ENCODE measurements at regions not wholly inside any gene's neighbourhood (a gene's known extent, or its start where the extent isn't known, plus 50 kb on each side); places are given as distances from the start of the nearest gene placed in this dataset.

GRCh38 chr14:87866116-87866515, 126.9 kb downstream of the GALC start:
- TF ChIP-seq CTCF (conservative IDR thresholded peaks at IDR 0.05) (no peak), ZFX (IDR thresholded peaks at IDR 0.05) (no peak)
- no peak overlapping the region for H3K27ac ChIP-seq

- H3K27ac ChIP-seq, result no peak overlapping the region
- no peak for TF ChIP-seq CTCF (conservative IDR thresholded peaks at IDR 0.05)
- no peak for TF ChIP-seq ZFX (IDR thresholded peaks at IDR 0.05)
Measured at GRCh38 chr14:87864356-87865270, 128.4 kb downstream of the GALC start.

- no peak for TF ChIP-seq CTCF (conservative IDR thresholded peaks at IDR 0.05)
- no peak for TF ChIP-seq ZFX (IDR thresholded peaks at IDR 0.05)
- H3K27ac ChIP-seq, result no peak overlapping the region
Measured at GRCh38 chr14:87863047-87863446, 129.9 kb downstream of the GALC start.

- no peak overlapping the region for H3K27ac ChIP-seq
- TF ChIP-seq CTCF (conservative IDR thresholded peaks at IDR 0.05), result no peak
- no peak for TF ChIP-seq ZFX (IDR thresholded peaks at IDR 0.05)
Measured at GRCh38 chr14:87852107-87852506, 140.9 kb downstream of the GALC start.

GRCh38 chr14:87851190-87851589, 141.8 kb downstream of the GALC start:
- H3K27ac ChIP-seq, result no peak overlapping the region
- TF ChIP-seq ZFX (IDR thresholded peaks at IDR 0.05), result no peak
- TF ChIP-seq CTCF (conservative IDR thresholded peaks at IDR 0.05), result no peak

GRCh38 chr14:87847216-87847755, 145.7 kb downstream of the GALC start:
- TF ChIP-seq ZFX (IDR thresholded peaks at IDR 0.05), result no peak
- no peak for TF ChIP-seq CTCF (conservative IDR thresholded peaks at IDR 0.05)
- no peak overlapping the region for H3K27ac ChIP-seq

GRCh38 chr14:87840906-87841305, 152.1 kb downstream of the GALC start:
- H3K27ac ChIP-seq, result no peak overlapping the region
- TF ChIP-seq CTCF (conservative IDR thresholded peaks at IDR 0.05) (no peak), ZFX (IDR thresholded peaks at IDR 0.05) (no peak)

Measured in C4-2B (cell line).